ENCODE measurements at regions not wholly inside any gene's neighbourhood (a gene's known extent, or its start where the extent isn't known, plus 50 kb on each side); places are given as distances from the start of the nearest gene placed in this dataset.

- TF ChIP-seq EP300 (IDR thresholded peaks at IDR 0.05), result no peak
- no peak for TF ChIP-seq CTCF (IDR thresholded peaks at IDR 0.05)
Observed at GRCh38 chr5:5739490-5739945, 317.0 kb downstream of the ICE1 start.
